H1 (cell line): ENCODE measurements at regions not wholly inside any gene's neighbourhood (a gene's known extent, or its start where the extent isn't known, plus 50 kb on each side); places are given as distances from the start of the nearest gene placed in this dataset.

Experiments
- CTCF ChIA-PET: fragments of 300-600 bp; sonication (Branson Sonifier 250); formaldehyde crosslinking; loops from one replicate; lab custom pipeline; 2021; ENCODE audit not compliant: partially characterized antibody; lab: Charles Lee
- POLR2A ChIA-PET: fragments of 300-600 bp; sonication (Branson Sonifier 250); formaldehyde crosslinking; loops from one replicate; lab custom pipeline; 2021; ENCODE audit warnings: inconsistent platforms; ENCODE audit not compliant: partially characterized antibody; lab: Charles Lee
- DNase-seq, 2 experiments: peaks; one replicate each; pipeline versions ENCODE4 v3.0.0 to v3.0.0-alpha.2; 2010 to 2022; ENCODE audit warnings: low spot score in 2 of 2, low read depth in 1 of 2, mixed read lengths in 1 of 2
- FAIRE-seq: peaks from 2 replicates; lab custom pipeline; 2011; peaks lifted over from hg19 to GRCh38; lab: Jason Lieb, UNC
- H2AFZ ChIP-seq: 2 replicates; pipeline ENCODE4 v1.8.1; 2012; ENCODE audit warnings: low read length, inconsistent platforms
- H2AK5ac ChIP-seq: 2 replicates; pipeline ENCODE4 v1.6.1; 2013; ENCODE audit warnings: low read depth, low read length
- H2BK120ac ChIP-seq: replicated peaks from 2 replicates; pipeline ENCODE3; 2013; ENCODE audit warnings: low read depth, low read length, inconsistent platforms
- H2BK12ac ChIP-seq: 2 replicates; pipeline ENCODE4 v1.6.1; 2013; ENCODE audit warnings: low read depth, low read length
- H2BK15ac ChIP-seq: 2 replicates; pipeline ENCODE4 v1.6.1; 2013; ENCODE audit warnings: low read length
- H2BK20ac ChIP-seq: 2 replicates; pipeline ENCODE4 v1.6.1; 2013; ENCODE audit warnings: low read length
- H2BK5ac ChIP-seq: 2 replicates; pipeline ENCODE4 v1.6.1; 2013; ENCODE audit warnings: low read depth, low read length
- H3K14ac ChIP-seq: 2 replicates; pipeline ENCODE4 v1.6.1; 2013; ENCODE audit warnings: inconsistent platforms; ENCODE audit not compliant: insufficient read length
- H3K18ac ChIP-seq: 2 replicates; pipeline ENCODE4 v1.6.1; 2013; ENCODE audit warnings: low read length; ENCODE audit errors: extremely low read depth
- H3K23ac ChIP-seq: 2 replicates; pipeline ENCODE4 v1.6.1; 2013; ENCODE audit warnings: inconsistent platforms; ENCODE audit not compliant: insufficient read length
- H3K23me2 ChIP-seq: 2 replicates; pipeline ENCODE4 v1.6.1; 2013; ENCODE audit warnings: low read depth, low read length
- H3K27ac ChIP-seq: 2 replicates; pipeline ENCODE4 v1.6.1; 2011; ENCODE audit warnings: low read depth, low read length, inconsistent platforms
- H3K27me3 ChIP-seq, 4 experiments: replicated peaks in 1 of 4; 1 replicate in 1 of 4; 2 replicates in 3 of 4; pipeline versions ENCODE4 v1.6.1 to v1.8.1; 2011 to 2013; ENCODE audit warnings: low read length in 3 of 4, mild to moderate bottlenecking in 3 of 4, inconsistent platforms in 2 of 4, mixed read lengths in 2 of 4, moderate library complexity in 1 of 4; ENCODE audit not compliant: control insufficient read depth in 3 of 4, insufficient read depth in 3 of 4; ENCODE audit errors: extremely low read depth in 1 of 4
- H3K36me3 ChIP-seq, 4 experiments: 2 replicates each; pipeline versions ENCODE4 v1.6.1 to v1.8.1; 2011 to 2013; ENCODE audit warnings: mild to moderate bottlenecking in 4 of 4, low read length in 3 of 4, moderate library complexity in 2 of 4, control low read depth in 1 of 4, inconsistent platforms in 1 of 4; ENCODE audit not compliant: insufficient read depth in 4 of 4, control insufficient read depth in 2 of 4
- H3K4ac ChIP-seq: replicated peaks from 2 replicates; pipeline ENCODE3; 2013; ENCODE audit warnings: low read length, low read depth, mixed read lengths, inconsistent platforms; ENCODE audit not compliant: insufficient read length
- H3K4me1 ChIP-seq, 4 experiments: replicated peaks in 1 of 4; 1 replicate in 1 of 4; 2 replicates in 3 of 4; pipeline versions ENCODE4 v1.6.1 to v1.8.1; 2011 to 2013; ENCODE audit warnings: low read length in 3 of 4, inconsistent platforms in 2 of 4, mixed read lengths in 1 of 4; ENCODE audit not compliant: insufficient read depth in 4 of 4, control insufficient read depth in 3 of 4
- H3K4me2 ChIP-seq, 2 experiments: 2 replicates each; pipeline versions ENCODE4 v1.6.1 to v1.8.1; 2011 to 2013; ENCODE audit warnings: low read depth in 2 of 2, low read length in 2 of 2, control low read depth in 1 of 2, inconsistent platforms in 1 of 2, mild to moderate bottlenecking in 1 of 2; ENCODE audit not compliant: insufficient read depth in 1 of 2
- H3K4me3 ChIP-seq, 4 experiments: fragments of 200-600, 300-600 bp in 1 of 4; sonication (generic), shearing (Covaris generic), sonication (Bioruptor Twin) in 1 of 4; 2 replicates each; pipeline versions ENCODE4 v1.5.1 to v1.8.1; 2011 to 2016; ENCODE audit warnings: low read length in 4 of 4, low read depth in 3 of 4, control low read depth in 2 of 4, inconsistent platforms in 2 of 4, mild to moderate bottlenecking in 2 of 4, mixed read lengths in 1 of 4, moderate library complexity in 1 of 4; ENCODE audit not compliant: insufficient read depth in 2 of 4; ENCODE audit errors: extremely low read depth in 1 of 4
- H3K56ac ChIP-seq: replicated peaks from 2 replicates; pipeline ENCODE3; 2013; ENCODE audit warnings: low read depth, mild to moderate bottlenecking, mixed read lengths, low read length, inconsistent platforms; ENCODE audit not compliant: insufficient read length
- H3K79me1 ChIP-seq: 2 replicates; pipeline ENCODE4 v1.6.1; 2013; ENCODE audit warnings: low read depth, low read length, control low read depth
- H3K79me2 ChIP-seq, 2 experiments: 2 replicates each; pipeline versions ENCODE4 v1.6.1 to v1.8.1; 2012 to 2013; ENCODE audit warnings: low read length in 2 of 2, mild to moderate bottlenecking in 2 of 2, inconsistent platforms in 1 of 2; ENCODE audit not compliant: insufficient read depth in 2 of 2, control insufficient read depth in 1 of 2
- H3K9ac ChIP-seq, 4 experiments: replicated peaks in 1 of 4; 1 replicate in 1 of 4; 2 replicates in 3 of 4; pipeline versions ENCODE4 v1.6.1 to v1.8.1; 2011 to 2013; ENCODE audit warnings: low read depth in 3 of 4, low read length in 3 of 4, control low read depth in 2 of 4, mild to moderate bottlenecking in 2 of 4, moderate library complexity in 2 of 4, inconsistent platforms in 1 of 4; ENCODE audit errors: extremely low read depth in 1 of 4
- H3K9me3 ChIP-seq, 2 experiments: 2 replicates each; pipeline versions ENCODE4 v1.6.1 to v1.8.1; 2012 to 2013; ENCODE audit warnings: mild to moderate bottlenecking in 2 of 2, moderate library complexity in 2 of 2, control low read depth in 1 of 2, inconsistent platforms in 1 of 2, low read depth in 1 of 2, low read length in 1 of 2, mixed read lengths in 1 of 2; ENCODE audit not compliant: insufficient read depth in 2 of 2
- H4K20me1 ChIP-seq, 2 experiments: replicated peaks in 1 of 2; 2 replicates each; pipeline versions ENCODE3 to v1.8.1; 2011 to 2013; ENCODE audit warnings: inconsistent platforms in 2 of 2, low read length in 2 of 2, mild to moderate bottlenecking in 1 of 2; ENCODE audit not compliant: insufficient read depth in 2 of 2, control insufficient read depth in 1 of 2
- H4K5ac ChIP-seq: 2 replicates; pipeline ENCODE4 v1.6.1; 2013; ENCODE audit warnings: low read length, low read depth, mixed read lengths, inconsistent platforms; ENCODE audit not compliant: insufficient read length
- H4K8ac ChIP-seq: 2 replicates; pipeline ENCODE4 v1.8.0; 2013; ENCODE audit warnings: mild to moderate bottlenecking, moderate library complexity, low read length, inconsistent platforms; ENCODE audit not compliant: insufficient read depth; ENCODE audit errors: extremely low read depth
- H4K91ac ChIP-seq: replicated peaks from 2 replicates; pipeline ENCODE3; 2013; ENCODE audit warnings: low read length, mixed read lengths, inconsistent platforms; ENCODE audit not compliant: insufficient read length
- CTCF ChIP-seq, 3 experiments: IDR thresholded peaks; 1 replicate in 2 of 3; 2 replicates in 1 of 3; pipeline versions ENCODE4 v1.5.1 to v1.6.1; 2011; ENCODE audit warnings: low read length in 3 of 3, mild to moderate bottlenecking in 3 of 3, inconsistent platforms in 2 of 3, low read depth in 1 of 3, moderate library complexity in 1 of 3; ENCODE audit not compliant: insufficient read depth in 1 of 3; ENCODE audit errors: control extremely low read depth in 1 of 3
- WGBS, 2 experiments: shearing (Covaris generic) in 1 of 2; methylation state at CpG; one replicate each; pipeline versions ENCODE4 v1.1.6 to v1.1.7; 2013 to 2015; ENCODE audit warnings: low lambda C conversion rate in 2 of 2, mixed read lengths in 2 of 2, inconsistent platforms in 1 of 2, low coverage in 1 of 2, missing lambda C conversion rate in 1 of 2; ENCODE audit not compliant: insufficient replicate concordance in 2 of 2, insufficient coverage in 1 of 2, insufficient read length in 1 of 2; ENCODE audit errors: extremely low coverage in 1 of 2, missing lambda C conversion rate in 1 of 2; 5-methylcytosine and 5-hydroxymethylcytosine counted together

GRCh38 chr5:167822241-167822640, 469.2 kb upstream of the WWC1 start:
- no peak for TF ChIP-seq CTCF (IDR thresholded peaks at IDR 0.05; ENCODE audit: control extremely low read depth in 1 of 3, insufficient read depth in 1 of 3, low read depth in 1 of 3, low read length in 3 of 3)
- H2AFZ ChIP-seq: no peak overlapping the region
- H3K4ac ChIP-seq: no peak overlapping the region
- no peak overlapping the region for H4K91ac ChIP-seq
- no peak overlapping the region for H3K14ac ChIP-seq
- no peak overlapping the region for H2BK20ac ChIP-seq
- H3K9ac ChIP-seq: no peak overlapping the region
- H3K79me2 ChIP-seq: no peaks in the 10 kb centered on the region
- H3K27ac ChIP-seq: no peak overlapping the region
- 82% methylated on average over 4 of the region's 4 CpGs; no CpG with 5 or more reads in 1 of the 2 experiments for WGBS, 2 experiments
- H4K8ac ChIP-seq: no peak overlapping the region
- no peak overlapping the region for H2BK120ac ChIP-seq
- H3K4me3 ChIP-seq: no peak overlapping the region
- no peak overlapping the region for H2AK5ac ChIP-seq
- no peak overlapping the region for H3K4me2 ChIP-seq
- H3K23ac ChIP-seq: no peak overlapping the region
- H4K5ac ChIP-seq: no peak overlapping the region
- no peaks in the 10 kb centered on the region for H3K27me3 ChIP-seq
- H2BK15ac ChIP-seq: no peak overlapping the region
- ChIA-PET POLR2A (no interaction called here), CTCF (no interaction called here)
- H3K56ac ChIP-seq: no peak overlapping the region
- no peaks in the 10 kb centered on the region for H3K4me1 ChIP-seq
- no peak overlapping the region for H3K18ac ChIP-seq
- no peak overlapping the region for H2BK5ac ChIP-seq
- H3K23me2 ChIP-seq: no peaks in the 10 kb centered on the region
- H3K79me1 ChIP-seq: no peaks in the 10 kb centered on the region
- H3K36me3 ChIP-seq: no peaks in the 10 kb centered on the region
- DNase-seq (no peak), FAIRE-seq (no peak)
- no peaks in the 10 kb centered on the region for H4K20me1 ChIP-seq
- H2BK12ac ChIP-seq: no peak overlapping the region
- H3K9me3 ChIP-seq: 0 out of 4 replicates have a peak, but pooled peaks cover 0 to 4% of the 10 kb centered on the region in 2 experiments
